H1 (cell line): ENCODE measurements at regions not wholly inside any gene's neighbourhood (a gene's known extent, or its start where the extent isn't known, plus 50 kb on each side); places are given as distances from the start of the nearest gene placed in this dataset.
"Not testable (repeated sequence)": the region's sequence is repeated elsewhere in the genome, so short reads cannot be mapped to it uniquely, and the experiment has no call there.

Experiments
- CTCF ChIA-PET: fragments of 300-600 bp; sonication (Branson Sonifier 250); formaldehyde crosslinking; loops from one replicate; lab custom pipeline; 2021; ENCODE audit not compliant: partially characterized antibody; lab: Charles Lee
- POLR2A ChIA-PET: fragments of 300-600 bp; sonication (Branson Sonifier 250); formaldehyde crosslinking; loops from one replicate; lab custom pipeline; 2021; ENCODE audit warnings: inconsistent platforms; ENCODE audit not compliant: partially characterized antibody; lab: Charles Lee
- DNase-seq, 2 experiments: peaks; one replicate each; pipeline versions ENCODE4 v3.0.0 to v3.0.0-alpha.2; 2010 to 2022; ENCODE audit warnings: low spot score in 2 of 2, low read depth in 1 of 2, mixed read lengths in 1 of 2
- FAIRE-seq: peaks from 2 replicates; lab custom pipeline; 2011; peaks lifted over from hg19 to GRCh38; lab: Jason Lieb, UNC
- H2AFZ ChIP-seq: 2 replicates; pipeline ENCODE4 v1.8.1; 2012; ENCODE audit warnings: low read length, inconsistent platforms
- H2AK5ac ChIP-seq: 2 replicates; pipeline ENCODE4 v1.6.1; 2013; ENCODE audit warnings: low read depth, low read length
- H2BK120ac ChIP-seq: replicated peaks from 2 replicates; pipeline ENCODE3; 2013; ENCODE audit warnings: low read depth, low read length, inconsistent platforms
- H2BK12ac ChIP-seq: 2 replicates; pipeline ENCODE4 v1.6.1; 2013; ENCODE audit warnings: low read depth, low read length
- H2BK15ac ChIP-seq: 2 replicates; pipeline ENCODE4 v1.6.1; 2013; ENCODE audit warnings: low read length
- H2BK20ac ChIP-seq: 2 replicates; pipeline ENCODE4 v1.6.1; 2013; ENCODE audit warnings: low read length
- H2BK5ac ChIP-seq: 2 replicates; pipeline ENCODE4 v1.6.1; 2013; ENCODE audit warnings: low read depth, low read length
- H3K14ac ChIP-seq: 2 replicates; pipeline ENCODE4 v1.6.1; 2013; ENCODE audit warnings: inconsistent platforms; ENCODE audit not compliant: insufficient read length
- H3K18ac ChIP-seq: 2 replicates; pipeline ENCODE4 v1.6.1; 2013; ENCODE audit warnings: low read length; ENCODE audit errors: extremely low read depth
- H3K23ac ChIP-seq: 2 replicates; pipeline ENCODE4 v1.6.1; 2013; ENCODE audit warnings: inconsistent platforms; ENCODE audit not compliant: insufficient read length
- H3K23me2 ChIP-seq: 2 replicates; pipeline ENCODE4 v1.6.1; 2013; ENCODE audit warnings: low read depth, low read length
- H3K27ac ChIP-seq: 2 replicates; pipeline ENCODE4 v1.6.1; 2011; ENCODE audit warnings: low read depth, low read length, inconsistent platforms
- H3K27me3 ChIP-seq, 4 experiments: replicated peaks in 1 of 4; 1 replicate in 1 of 4; 2 replicates in 3 of 4; pipeline versions ENCODE4 v1.6.1 to v1.8.1; 2011 to 2013; ENCODE audit warnings: low read length in 3 of 4, mild to moderate bottlenecking in 3 of 4, inconsistent platforms in 2 of 4, mixed read lengths in 2 of 4, moderate library complexity in 1 of 4; ENCODE audit not compliant: control insufficient read depth in 3 of 4, insufficient read depth in 3 of 4; ENCODE audit errors: extremely low read depth in 1 of 4
- H3K36me3 ChIP-seq, 4 experiments: 2 replicates each; pipeline versions ENCODE4 v1.6.1 to v1.8.1; 2011 to 2013; ENCODE audit warnings: mild to moderate bottlenecking in 4 of 4, low read length in 3 of 4, moderate library complexity in 2 of 4, control low read depth in 1 of 4, inconsistent platforms in 1 of 4; ENCODE audit not compliant: insufficient read depth in 4 of 4, control insufficient read depth in 2 of 4
- H3K4ac ChIP-seq: replicated peaks from 2 replicates; pipeline ENCODE3; 2013; ENCODE audit warnings: low read length, low read depth, mixed read lengths, inconsistent platforms; ENCODE audit not compliant: insufficient read length
- H3K4me1 ChIP-seq, 4 experiments: replicated peaks in 1 of 4; 1 replicate in 1 of 4; 2 replicates in 3 of 4; pipeline versions ENCODE4 v1.6.1 to v1.8.1; 2011 to 2013; ENCODE audit warnings: low read length in 3 of 4, inconsistent platforms in 2 of 4, mixed read lengths in 1 of 4; ENCODE audit not compliant: insufficient read depth in 4 of 4, control insufficient read depth in 3 of 4
- H3K4me2 ChIP-seq, 2 experiments: 2 replicates each; pipeline versions ENCODE4 v1.6.1 to v1.8.1; 2011 to 2013; ENCODE audit warnings: low read depth in 2 of 2, low read length in 2 of 2, control low read depth in 1 of 2, inconsistent platforms in 1 of 2, mild to moderate bottlenecking in 1 of 2; ENCODE audit not compliant: insufficient read depth in 1 of 2
- H3K4me3 ChIP-seq, 4 experiments: fragments of 200-600, 300-600 bp in 1 of 4; sonication (generic), shearing (Covaris generic), sonication (Bioruptor Twin) in 1 of 4; 2 replicates each; pipeline versions ENCODE4 v1.5.1 to v1.8.1; 2011 to 2016; ENCODE audit warnings: low read length in 4 of 4, low read depth in 3 of 4, control low read depth in 2 of 4, inconsistent platforms in 2 of 4, mild to moderate bottlenecking in 2 of 4, mixed read lengths in 1 of 4, moderate library complexity in 1 of 4; ENCODE audit not compliant: insufficient read depth in 2 of 4; ENCODE audit errors: extremely low read depth in 1 of 4
- H3K56ac ChIP-seq: replicated peaks from 2 replicates; pipeline ENCODE3; 2013; ENCODE audit warnings: low read depth, mild to moderate bottlenecking, mixed read lengths, low read length, inconsistent platforms; ENCODE audit not compliant: insufficient read length
- H3K79me1 ChIP-seq: 2 replicates; pipeline ENCODE4 v1.6.1; 2013; ENCODE audit warnings: low read depth, low read length, control low read depth
- H3K79me2 ChIP-seq, 2 experiments: 2 replicates each; pipeline versions ENCODE4 v1.6.1 to v1.8.1; 2012 to 2013; ENCODE audit warnings: low read length in 2 of 2, mild to moderate bottlenecking in 2 of 2, inconsistent platforms in 1 of 2; ENCODE audit not compliant: insufficient read depth in 2 of 2, control insufficient read depth in 1 of 2
- H3K9ac ChIP-seq, 4 experiments: replicated peaks in 1 of 4; 1 replicate in 1 of 4; 2 replicates in 3 of 4; pipeline versions ENCODE4 v1.6.1 to v1.8.1; 2011 to 2013; ENCODE audit warnings: low read depth in 3 of 4, low read length in 3 of 4, control low read depth in 2 of 4, mild to moderate bottlenecking in 2 of 4, moderate library complexity in 2 of 4, inconsistent platforms in 1 of 4; ENCODE audit errors: extremely low read depth in 1 of 4
- H3K9me3 ChIP-seq, 2 experiments: 2 replicates each; pipeline versions ENCODE4 v1.6.1 to v1.8.1; 2012 to 2013; ENCODE audit warnings: mild to moderate bottlenecking in 2 of 2, moderate library complexity in 2 of 2, control low read depth in 1 of 2, inconsistent platforms in 1 of 2, low read depth in 1 of 2, low read length in 1 of 2, mixed read lengths in 1 of 2; ENCODE audit not compliant: insufficient read depth in 2 of 2
- H4K20me1 ChIP-seq, 2 experiments: replicated peaks in 1 of 2; 2 replicates each; pipeline versions ENCODE3 to v1.8.1; 2011 to 2013; ENCODE audit warnings: inconsistent platforms in 2 of 2, low read length in 2 of 2, mild to moderate bottlenecking in 1 of 2; ENCODE audit not compliant: insufficient read depth in 2 of 2, control insufficient read depth in 1 of 2
- H4K5ac ChIP-seq: 2 replicates; pipeline ENCODE4 v1.6.1; 2013; ENCODE audit warnings: low read length, low read depth, mixed read lengths, inconsistent platforms; ENCODE audit not compliant: insufficient read length
- H4K8ac ChIP-seq: 2 replicates; pipeline ENCODE4 v1.8.0; 2013; ENCODE audit warnings: mild to moderate bottlenecking, moderate library complexity, low read length, inconsistent platforms; ENCODE audit not compliant: insufficient read depth; ENCODE audit errors: extremely low read depth
- H4K91ac ChIP-seq: replicated peaks from 2 replicates; pipeline ENCODE3; 2013; ENCODE audit warnings: low read length, mixed read lengths, inconsistent platforms; ENCODE audit not compliant: insufficient read length
- WGBS, 2 experiments: shearing (Covaris generic) in 1 of 2; methylation state at CpG; one replicate each; pipeline versions ENCODE4 v1.1.6 to v1.1.7; 2013 to 2015; ENCODE audit warnings: low lambda C conversion rate in 2 of 2, mixed read lengths in 2 of 2, inconsistent platforms in 1 of 2, low coverage in 1 of 2, missing lambda C conversion rate in 1 of 2; ENCODE audit not compliant: insufficient replicate concordance in 2 of 2, insufficient coverage in 1 of 2, insufficient read length in 1 of 2; ENCODE audit errors: extremely low coverage in 1 of 2, missing lambda C conversion rate in 1 of 2; 5-methylcytosine and 5-hydroxymethylcytosine counted together

- POLR2A ChIA-PET, H3K56ac ChIP-seq, H3K9me3 ChIP-seq, H3K9ac ChIP-seq, H2BK20ac ChIP-seq, H3K4me2 ChIP-seq, CTCF ChIA-PET, H2BK5ac ChIP-seq, H3K23me2 ChIP-seq, H4K5ac ChIP-seq, H3K4me1 ChIP-seq, H4K20me1 ChIP-seq, H4K8ac ChIP-seq, H2BK120ac ChIP-seq, H2AFZ ChIP-seq, H3K27ac ChIP-seq, H3K4ac ChIP-seq, H4K91ac ChIP-seq, H3K79me2 ChIP-seq, H3K23ac ChIP-seq, H3K4me3 ChIP-seq, H3K27me3 ChIP-seq, H3K14ac ChIP-seq, H2AK5ac ChIP-seq, H2BK15ac ChIP-seq, DNase-seq, H3K36me3 ChIP-seq, H2BK12ac ChIP-seq, H3K18ac ChIP-seq, FAIRE-seq, H3K79me1 ChIP-seq: not testable (repeated sequence)
- 93% methylated on average over 15 of the region's 15 CpGs; no CpG with 5 or more reads in 1 of the 2 experiments for WGBS, 2 experiments
Measured at GRCh38 chr3:34112261-34112660, 313.8 kb downstream of the PDCD6IP start.
